Activated CD4-positive, alpha-beta T cell treated with anti-CD3 and anti-CD28 coated beads, Interleukin-2, Interleukin-4, amounts not matched to agents 100 ng/mL and 50 ng/mL, durations not matched to agents 16 hours and 8 hours (primary cell): ENCODE measurements at regions not wholly inside any gene's neighbourhood (a gene's known extent, or its start where the extent isn't known, plus 50 kb on each side); places are given as distances from the start of the nearest gene placed in this dataset.
A peak's percentile ranks its signal among the peaks of the same experiment; 100 is the strongest.

Experiments used
- DNase-seq: peaks from one replicate; pipeline ENCODE4 v3.0.0-alpha.2; 2020; ENCODE audit warnings: low spot score

DNA sequence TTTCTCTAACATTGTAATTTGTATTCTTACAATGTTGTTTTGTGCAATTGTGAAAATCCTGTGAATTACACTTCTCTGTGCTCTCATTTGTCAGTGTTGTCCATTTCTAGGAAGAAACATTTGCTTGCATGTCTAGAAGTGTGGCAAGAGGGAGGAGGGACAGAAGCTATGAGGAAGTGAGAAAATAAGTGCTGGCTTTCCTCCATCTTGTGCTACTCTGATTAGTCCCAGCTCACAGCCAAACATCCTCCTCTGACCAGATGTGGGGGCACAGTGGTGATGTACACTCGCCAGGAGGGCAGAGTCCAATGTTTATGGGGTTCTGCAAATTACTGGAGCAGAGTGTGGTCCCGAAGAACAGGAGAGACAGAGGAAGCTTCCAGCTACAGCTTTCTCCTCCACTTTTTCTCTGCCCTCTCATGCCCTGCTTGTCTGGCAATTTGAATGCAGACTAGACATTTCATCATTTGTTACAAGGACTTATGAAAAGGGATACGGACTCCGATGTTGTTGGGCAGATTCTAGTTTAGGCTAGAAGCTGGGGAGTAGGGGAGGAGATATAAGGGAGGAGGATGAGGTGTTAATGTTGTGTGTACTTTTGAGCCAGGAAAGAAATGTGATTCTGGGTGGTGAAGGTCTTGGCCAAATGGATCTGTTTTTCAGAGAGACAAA lies 131.0 kb upstream of the C1GALT1 start:
- DNase-seq: no peak

DNA sequence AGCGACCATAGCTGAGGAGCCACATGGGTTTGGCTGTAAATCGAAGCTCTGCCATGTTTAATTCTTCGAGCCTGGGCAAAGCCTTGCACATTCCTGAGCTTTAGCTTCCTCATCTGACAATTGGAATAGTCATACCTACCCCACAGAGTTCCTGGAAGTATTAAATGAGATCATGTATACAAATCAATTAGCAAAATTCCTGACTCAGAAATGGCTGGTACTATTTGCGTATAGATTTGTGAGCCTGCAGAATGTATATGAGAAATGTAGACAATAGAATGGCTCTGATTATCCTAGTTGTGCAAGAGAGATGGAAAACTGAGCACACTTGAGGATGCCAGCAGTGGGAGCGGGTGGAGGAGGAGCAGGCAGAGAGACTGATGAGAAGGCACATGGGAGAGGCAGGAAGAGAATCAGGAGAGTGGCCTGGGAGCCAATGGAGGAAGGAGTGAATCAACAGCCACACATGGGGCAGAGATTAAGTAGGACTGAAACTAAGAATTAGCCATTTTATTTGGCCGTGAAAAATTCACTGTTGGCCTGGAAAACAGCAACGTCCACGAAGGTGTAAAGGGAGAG lies 128.0 kb upstream of the C1GALT1 start:
- DNase-seq: no peak

DNA sequence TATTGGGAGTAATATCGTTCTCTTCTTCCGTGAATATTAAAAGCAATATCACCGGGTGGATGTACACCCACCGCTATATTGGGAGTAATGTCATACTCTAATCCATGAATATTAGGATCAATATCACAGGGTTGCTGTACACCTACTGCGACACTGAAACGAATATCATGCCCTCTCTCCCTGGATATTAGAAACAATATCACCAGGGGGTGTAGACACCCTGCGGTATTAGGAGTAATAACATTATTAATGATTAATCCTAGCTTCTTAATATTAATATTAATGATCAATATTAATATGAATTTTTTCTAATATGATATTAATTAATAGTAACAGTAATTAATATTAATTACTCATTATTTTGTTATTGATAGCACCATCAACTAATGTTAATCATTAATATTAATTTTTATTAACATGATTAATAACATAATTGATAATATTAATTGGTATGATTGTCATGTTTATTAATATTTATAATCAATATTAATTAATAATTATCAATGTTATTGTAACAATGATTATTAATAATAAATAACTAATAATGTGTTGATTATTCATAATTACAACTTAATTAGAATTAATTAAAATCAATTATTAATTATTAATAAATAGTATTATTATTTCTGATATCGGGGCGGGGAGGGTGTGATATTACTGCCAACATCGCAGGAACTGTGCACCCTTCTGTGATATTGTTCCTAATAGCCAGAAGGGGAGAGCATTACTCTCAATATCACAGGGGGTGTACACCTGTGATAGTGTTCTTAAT lies 121.3 kb upstream of the C1GALT1 start:
- DNase-seq: no peak

DNA sequence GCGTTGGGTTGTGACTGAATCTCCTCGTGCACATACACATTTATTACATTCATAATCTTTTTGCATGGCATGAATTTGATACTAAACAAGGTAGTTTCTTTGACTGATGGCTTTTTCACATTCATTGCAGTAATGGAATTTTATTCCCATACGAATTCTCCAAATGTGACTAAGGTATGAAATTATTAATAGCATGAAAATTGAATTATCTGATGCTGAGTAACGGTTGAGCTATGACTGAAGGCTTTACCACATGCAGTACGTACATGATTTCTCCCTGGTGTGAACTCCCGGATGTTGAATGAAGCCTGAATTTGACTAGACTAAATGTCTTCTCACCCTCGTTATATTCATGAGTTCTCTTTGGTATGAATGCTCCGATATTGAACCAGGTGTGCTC lies 104.4 kb upstream of the C1GALT1 start:
- DNase-seq: no peak

DNA sequence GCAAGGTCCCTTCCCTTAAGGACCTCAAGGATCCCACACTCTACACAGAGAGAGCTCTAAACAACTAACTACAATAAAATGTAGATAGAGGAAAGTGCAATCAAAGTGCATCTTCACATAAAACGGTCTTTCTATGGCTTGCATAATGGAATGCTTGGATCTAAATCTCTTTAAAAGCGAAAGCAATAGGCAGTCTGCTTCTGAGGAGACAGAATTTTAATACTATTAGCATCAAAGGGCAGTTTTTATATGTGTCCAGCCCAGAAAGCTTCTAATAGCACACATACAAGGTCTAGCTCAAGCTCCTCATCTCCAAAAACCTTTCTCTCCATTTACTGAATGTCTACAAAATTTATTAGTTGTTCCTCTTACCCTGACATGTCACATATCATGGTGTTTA lies 101.5 kb upstream of the C1GALT1 start:
- DNase-seq: no peak

GRCh38 chr7:7090460-7090859 lies 91.9 kb upstream of the C1GALT1 start:
- no peak for DNase-seq

- no peak for DNase-seq
These were observed 84.0 kb upstream of the C1GALT1 start for GRCh38 chr7:7098280-7098818.

GRCh38 chr7:7099584-7100014 lies 82.7 kb upstream of the C1GALT1 start:
- DNase-seq: no peak

DNA sequence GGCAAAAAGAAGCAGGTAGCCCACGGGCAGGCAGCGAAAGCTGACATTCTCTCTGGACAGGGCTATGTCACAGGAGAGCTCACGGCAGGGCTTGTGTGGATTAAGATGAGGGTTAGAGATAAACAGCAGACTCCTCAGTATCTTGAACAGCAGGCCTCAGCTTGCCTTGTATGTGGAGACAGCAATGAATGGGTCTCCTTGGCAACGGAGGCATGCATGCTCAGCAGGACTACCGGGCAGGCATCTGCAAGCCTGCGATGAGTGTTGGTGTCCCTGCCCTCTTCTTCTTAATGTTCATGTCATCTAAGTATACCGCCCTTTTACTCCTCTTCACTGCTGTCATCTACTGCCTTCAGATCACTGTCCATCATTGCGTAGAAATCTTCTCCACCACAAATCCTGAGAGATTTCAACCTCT lies 81.9 kb upstream of the C1GALT1 start:
- no peak for DNase-seq

- no peak for DNase-seq
These were observed 79.4 kb upstream of the C1GALT1 start for GRCh38 chr7:7102906-7103305.

DNA sequence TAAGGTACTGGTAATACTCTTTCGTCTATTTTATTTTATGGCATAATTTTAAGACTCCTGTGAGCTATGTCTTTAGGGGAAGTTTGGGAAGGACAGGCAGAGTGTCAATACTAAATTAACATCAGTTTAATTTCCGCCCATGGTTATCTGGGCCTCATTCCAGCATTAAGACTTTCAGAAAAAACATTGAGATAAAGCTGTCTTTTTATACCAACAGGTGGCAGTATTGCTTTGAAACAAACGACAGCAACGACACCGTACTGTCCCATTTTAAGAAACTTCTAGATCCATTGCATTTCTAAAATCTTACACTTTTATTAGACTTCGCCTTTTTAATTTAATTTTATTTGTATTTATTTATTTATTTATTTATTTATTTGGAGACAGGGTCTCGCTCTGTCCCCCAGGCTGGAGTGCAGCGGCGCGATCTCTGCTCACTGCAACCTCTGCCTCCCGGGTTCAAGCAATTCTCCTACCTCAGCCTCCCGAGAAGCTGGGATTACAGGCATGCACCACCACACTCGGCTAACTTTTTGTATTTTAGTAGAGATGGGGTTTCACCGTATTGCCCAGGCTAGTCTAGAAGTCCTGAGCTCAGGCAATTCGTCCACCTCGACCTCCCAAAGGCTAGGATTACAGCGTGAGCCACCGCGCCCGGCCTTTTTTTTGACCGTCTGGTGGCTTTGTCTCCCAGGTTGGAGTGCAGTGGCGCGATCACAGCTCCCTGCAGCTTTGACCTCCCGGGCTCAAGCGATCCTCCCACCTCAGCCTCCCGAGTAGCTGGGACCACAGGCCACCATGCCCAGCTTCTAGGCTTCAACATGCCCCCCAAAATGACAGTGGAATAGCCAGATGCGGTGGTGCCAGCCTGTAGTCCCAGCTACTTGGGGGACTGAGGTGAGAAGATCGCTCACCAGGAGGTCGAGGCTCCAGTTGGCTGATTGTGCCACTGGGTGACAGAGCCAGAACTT lies 78.7 kb upstream of the C1GALT1 start:
- DNase-seq: peak; percentile 50

- DNase-seq: no peak
These were observed 78.0 kb upstream of the C1GALT1 start for GRCh38 chr7:7104314-7104698.

DNA sequence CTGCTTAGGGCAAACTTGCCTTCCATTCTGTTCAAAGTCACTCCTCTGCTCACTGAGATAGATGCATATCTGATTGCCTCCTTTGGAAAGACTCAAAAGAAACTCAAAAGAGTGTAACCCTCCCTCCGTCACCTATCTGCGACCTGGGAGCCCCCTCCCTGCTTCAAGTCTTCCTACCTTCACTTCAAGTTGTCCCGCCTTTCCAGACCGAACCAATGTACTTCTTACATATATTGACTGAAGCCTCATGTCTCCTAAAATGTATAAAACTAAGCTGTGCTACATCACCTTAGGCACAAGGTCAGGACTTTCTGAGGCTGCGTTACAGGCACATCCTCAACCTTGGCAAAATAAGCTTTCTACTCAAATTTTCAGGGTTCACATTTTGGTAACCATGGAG lies 77.4 kb upstream of the C1GALT1 start:
- DNase-seq: no peak

DNA sequence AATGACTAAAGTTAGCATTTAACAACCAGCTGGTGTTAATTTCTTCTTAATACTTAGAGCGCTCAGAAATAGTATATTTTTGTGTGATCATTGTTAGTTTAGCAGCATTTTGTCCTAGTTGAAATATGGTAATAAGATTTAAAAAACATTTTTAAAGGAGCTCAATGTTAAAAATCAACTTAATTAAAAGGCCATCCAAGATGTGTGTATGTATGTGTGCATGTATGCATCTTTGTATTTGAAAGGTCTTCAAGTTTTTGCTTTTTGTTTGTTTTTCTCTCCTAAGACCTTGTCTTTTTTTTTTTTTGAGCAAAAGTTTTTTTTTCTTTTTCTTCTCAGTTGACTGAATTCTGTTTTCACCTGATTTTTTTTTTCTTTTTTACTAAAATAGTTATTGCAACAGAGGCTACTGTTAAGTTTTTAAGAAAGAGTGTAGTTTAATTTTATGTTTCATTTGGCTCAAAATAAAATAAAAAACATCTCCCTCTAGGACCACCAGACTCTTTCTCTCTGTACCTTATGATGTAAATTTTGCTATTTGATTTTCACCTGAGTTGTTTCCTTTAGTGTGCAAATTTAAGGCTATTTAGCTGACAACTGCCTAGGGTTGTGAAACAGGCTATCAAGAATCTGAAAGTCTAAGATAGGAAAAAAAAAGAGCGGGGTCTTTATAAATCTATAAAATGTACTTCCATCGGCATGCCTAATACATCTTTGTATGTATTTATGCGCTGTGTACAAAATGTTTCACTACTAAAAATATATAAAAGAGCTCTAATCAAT lies 76.4 kb upstream of the C1GALT1 start:
- DNase-seq: no peak

- DNase-seq: no peak
These were observed 73.4 kb upstream of the C1GALT1 start for GRCh38 chr7:7108931-7109330.

DNA sequence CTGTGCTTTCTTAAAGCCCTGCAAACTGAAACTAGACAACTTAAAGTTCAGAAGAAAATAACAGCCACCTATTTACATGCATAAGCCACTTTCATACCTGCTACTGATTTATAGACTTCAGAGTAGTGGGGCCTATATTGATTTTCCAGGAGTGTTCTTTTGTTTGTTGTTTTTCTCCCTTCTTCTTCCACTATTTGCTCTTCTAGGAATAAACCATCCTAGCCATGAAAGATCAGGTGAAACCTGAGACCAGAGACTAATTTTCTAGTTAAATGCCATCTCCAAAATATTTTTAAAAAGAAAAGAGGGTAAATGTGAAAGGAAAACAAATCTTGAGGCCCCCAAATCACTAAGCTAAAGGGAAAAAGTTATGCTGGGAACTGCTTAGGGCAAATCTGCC lies 72.4 kb upstream of the C1GALT1 start:
- no peak for DNase-seq

- DNase-seq: no peak
These were observed 71.6 kb upstream of the C1GALT1 start for GRCh38 chr7:7110706-7111105.

- no peak for DNase-seq
These were observed 69.5 kb upstream of the C1GALT1 start for GRCh38 chr7:7112868-7113267.

GRCh38 chr7:7114575-7115291 lies 67.6 kb upstream of the C1GALT1 start:
- no peak for DNase-seq

GRCh38 chr7:7117935-7118586 lies 64.3 kb upstream of the C1GALT1 start:
- no peak for DNase-seq
